ENCODE measurements at regions not wholly inside any gene's neighbourhood (a gene's known extent, or its start where the extent isn't known, plus 50 kb on each side); places are given as distances from the start of the nearest gene placed in this dataset.

GRCh38 chr5:90131383-90132133, 278.0 kb downstream of the CETN3 start:
- no peak overlapping the region for H3K4me3 ChIP-seq (ENCODE audit: low read length)
- no peak for TF ChIP-seq CTCF (IDR thresholded peaks at IDR 0.05; ENCODE audit: insufficient read depth, low read depth, low read length, missing control alignments)
- DNase-seq (ENCODE audit: low read depth), result no peak

- no peak overlapping the region for H3K4me3 ChIP-seq (ENCODE audit: low read length)
- DNase-seq (ENCODE audit: low read depth), result no peak
- no peak for TF ChIP-seq CTCF (IDR thresholded peaks at IDR 0.05; ENCODE audit: insufficient read depth, low read depth, low read length, missing control alignments)
Measured at GRCh38 chr5:90128551-90128950, 281.0 kb downstream of the CETN3 start.

GRCh38 chr5:90119531-90119971, 290.0 kb downstream of the CETN3 start:
- DNase-seq (ENCODE audit: low read depth), result peak; percentile 69
- TF ChIP-seq CTCF (IDR thresholded peaks at IDR 0.05; ENCODE audit: insufficient read depth, low read depth, low read length, missing control alignments), result no peak

GRCh38 chr5:90117005-90117404, 292.6 kb downstream of the CETN3 start:
- no peak for TF ChIP-seq CTCF (IDR thresholded peaks at IDR 0.05; ENCODE audit: insufficient read depth, low read depth, low read length, missing control alignments)
- DNase-seq (ENCODE audit: low read depth), result no peak
- no peak overlapping the region for H3K4me3 ChIP-seq (ENCODE audit: low read length)

More at GRCh38 chr5:90119531-90119971, 290.0 kb downstream of the CETN3 start:
- H3K4me3 ChIP-seq (ENCODE audit: low read length), result no peak overlapping the region

GRCh38 chr5:90113108-90113507, 296.4 kb downstream of the CETN3 start:
- no peak for DNase-seq (ENCODE audit: low read depth)
- peak; percentile 30 for TF ChIP-seq CTCF (IDR thresholded peaks at IDR 0.05; ENCODE audit: insufficient read depth, low read depth, low read length, missing control alignments)
- H3K4me3 ChIP-seq (ENCODE audit: low read length), result no peak overlapping the region

- H3K4me3 ChIP-seq (ENCODE audit: low read length), result no peak overlapping the region
- DNase-seq (ENCODE audit: low read depth), result no peak
- TF ChIP-seq CTCF (IDR thresholded peaks at IDR 0.05; ENCODE audit: insufficient read depth, low read depth, low read length, missing control alignments), result no peak
Measured at GRCh38 chr5:90112033-90112692, 297.4 kb downstream of the CETN3 start.
